B cell (primary cell): ENCODE measurements at regions not wholly inside any gene's neighbourhood (a gene's known extent, or its start where the extent isn't known, plus 50 kb on each side); places are given as distances from the start of the nearest gene placed in this dataset.

Source experiments
- ATAC-seq: fragments of 200-7000 bp; cut with Tn5 transposase; one replicate; pipeline ENCODE4 v1.10.0; 2021; ENCODE audit warnings: low read depth, mild to moderate bottlenecking, moderate number of reproducible peaks, moderate library complexity
- CTCF ChIA-PET: fragments of 350-600 bp; sonication (Branson Sonifier 250); formaldehyde crosslinking; loops from one replicate; lab custom pipeline; 2021; ENCODE audit warnings: antibody characterized with exemption, inconsistent platforms; lab: Charles Lee
- POLR2A ChIA-PET: fragments of 350-600 bp; sonication (Branson Sonifier 250); formaldehyde crosslinking; loops from one replicate; lab custom pipeline; 2021; ENCODE audit warnings: antibody characterized with exemption; lab: Charles Lee
- DNase-seq: peaks from one replicate; pipeline ENCODE4 v3.0.0; 2013
- H2AFZ ChIP-seq: 2 replicates; pipeline ENCODE4 v1.6.1; 2012; ENCODE audit warnings: mild to moderate bottlenecking, low read depth, low read length; ENCODE audit not compliant: insufficient read depth, poor library complexity, severe bottlenecking
- H3K27ac ChIP-seq, 2 donors: 1 replicate in 1 of 2; 2 replicates in 1 of 2; pipeline ENCODE4 v1.5.1; 2012 to 2013; ENCODE audit warnings: low read length in 2 of 2, mild to moderate bottlenecking in 2 of 2, moderate library complexity in 1 of 2
- H3K27me3 ChIP-seq, 4 experiments: fragments of 200-600 bp in 1 of 4; sonication (generic) in 1 of 4; replicated peaks in 1 of 4; 1 replicate in 2 of 4; 2 replicates in 2 of 4; pipeline versions ENCODE4 v1.6.1 to v1.7.0; 2013 to 2016; ENCODE audit warnings: low read length in 3 of 4, mild to moderate bottlenecking in 2 of 4, mixed read lengths in 1 of 4, moderate library complexity in 1 of 4; ENCODE audit not compliant: insufficient read depth in 4 of 4, control insufficient read depth in 3 of 4; ENCODE audit errors: control extremely low read depth in 1 of 4
- H3K36me3 ChIP-seq, 2 experiments: replicated peaks in 1 of 2; 1 replicate in 1 of 2; 2 replicates in 1 of 2; pipeline versions ENCODE4 v1.6.1 to v1.7.1; 2013; ENCODE audit warnings: low read length in 1 of 2; ENCODE audit not compliant: insufficient read depth in 2 of 2, control insufficient read depth in 1 of 2; ENCODE audit errors: control extremely low read depth in 1 of 2, extremely low read depth in 1 of 2
- H3K4me1 ChIP-seq, 2 donors: fragments of 200-600 bp in 1 of 2; sonication (generic) in 1 of 2; 1 replicate in 1 of 2; 2 replicates in 1 of 2; pipeline versions ENCODE4 v1.5.1 to v1.6.1; 2013 to 2017; ENCODE audit warnings: low read length in 2 of 2; ENCODE audit not compliant: control insufficient read depth in 2 of 2, insufficient read depth in 2 of 2
- H3K4me2 ChIP-seq: replicated peaks from 2 replicates; pipeline ENCODE3; 2012; ENCODE audit warnings: mild to moderate bottlenecking, low read depth, low read length; ENCODE audit not compliant: poor library complexity, severe bottlenecking
- H3K4me3 ChIP-seq, 5 experiments: fragments of 200-600 bp in 1 of 5; sonication (generic) in 1 of 5; 1 replicate in 3 of 5; 2 replicates in 2 of 5; pipeline versions ENCODE4 v1.5.1 to v1.7.0; 2011 to 2016; ENCODE audit warnings: low read length in 4 of 5, mild to moderate bottlenecking in 4 of 5, low read depth in 2 of 5, control low read depth in 1 of 5, moderate library complexity in 1 of 5; ENCODE audit not compliant: insufficient read depth in 1 of 5; ENCODE audit errors: control extremely low read depth in 1 of 5, extremely low read depth in 1 of 5
- H3K79me2 ChIP-seq: fragments of 200-600 bp; sonication (generic); one replicate; pipeline ENCODE4 v1.6.0; 2016; ENCODE audit warnings: low read length; ENCODE audit not compliant: control insufficient read depth, insufficient read depth
- H3K9ac ChIP-seq: fragments of 200-600 bp; sonication (generic); 2 replicates; pipeline ENCODE4 v1.6.1; 2017; ENCODE audit warnings: mild to moderate bottlenecking, low read length, moderate library complexity
- H3K9me3 ChIP-seq, 3 donors: one replicate each; pipeline versions ENCODE4 v1.6.1 to v1.7.1; 2013; ENCODE audit warnings: low read length in 2 of 3; ENCODE audit not compliant: control insufficient read depth in 2 of 3, insufficient read depth in 1 of 3; ENCODE audit errors: control extremely low read depth in 1 of 3
- H4K20me1 ChIP-seq: 2 replicates; pipeline ENCODE4 v1.6.0; 2012; ENCODE audit warnings: mild to moderate bottlenecking, low read length; ENCODE audit not compliant: insufficient read depth, control insufficient read depth, poor library complexity, severe bottlenecking
- H3K27ac Mint-ChIP-seq: one replicate; pipeline ENCODE4 v1.8.0; 2021; ENCODE audit warnings: mixed read lengths
- H3K27me3 Mint-ChIP-seq: one replicate; pipeline ENCODE4 v1.8.0; 2021; ENCODE audit warnings: mixed read lengths
- H3K4me1 Mint-ChIP-seq: one replicate; pipeline ENCODE4 v1.8.0; 2021; ENCODE audit warnings: mixed read lengths
- H3K4me3 Mint-ChIP-seq: one replicate; pipeline ENCODE4 v1.8.0; 2021; ENCODE audit warnings: mixed read lengths
- H3K9me3 Mint-ChIP-seq: one replicate; pipeline ENCODE4 v1.8.0; 2022; ENCODE audit warnings: mixed read lengths; ENCODE audit not compliant: insufficient read depth
- EZH2 ChIP-seq: IDR thresholded peaks from 2 replicates; pipeline ENCODE4 v1.6.1; 2012; ENCODE audit warnings: borderline replicate concordance, low read depth, mild to moderate bottlenecking, moderate library complexity, low read length; ENCODE audit not compliant: insufficient read depth, poor library complexity, severe bottlenecking
- WGBS: methylation state at CpG from one replicate; pipeline ENCODE4 v1.1.5; 2013; ENCODE audit warnings: missing lambda C conversion rate; ENCODE audit not compliant: insufficient coverage; 5-methylcytosine and 5-hydroxymethylcytosine counted together
- intact Hi-C: fragments of 100-400 bp; cut with micrococcal nuclease; formaldehyde crosslinking; loops from one replicate; pipeline ENCODE4 v1.10.0; 2022
- TF ChIP-seq, protein P1 (sequence below): fragments of 200-600 bp; IDR thresholded peaks from one replicate; pipeline ENCODE4 v1.8.0; 2022; ENCODE audit warnings: antibody characterized with exemption, mild to moderate bottlenecking

- Histone ChIP-seq H2AFZ (no peak overlapping the region), H3K4me3 (no peak overlapping the region), H3K79me2 (no peaks in the 10 kb centered on the region), H3K9ac (no peak overlapping the region), H3K27me3 (no peaks in the 10 kb centered on the region), H3K36me3 (no peaks in the 10 kb centered on the region), H3K4me1 (no peaks in the 10 kb centered on the region), H3K27ac (no peak overlapping the region), H4K20me1 (no peaks in the 10 kb centered on the region), H3K9me3 (no peaks in the 10 kb centered on the region), H3K4me2 (no peak overlapping the region)
- Mint-ChIP-seq H3K4me3 (no peak overlapping the region), H3K4me1 (no peaks in the 10 kb centered on the region), H3K9me3 (no peaks in the 10 kb centered on the region), H3K27ac (no peak overlapping the region), H3K27me3 (no peaks in the 10 kb centered on the region)
- DNase-seq (no peak), ATAC-seq (no peak)
- WGBS: 62% methylated on average over 3 of the region's 4 CpGs
- TF ChIP-seq, protein P1, sequence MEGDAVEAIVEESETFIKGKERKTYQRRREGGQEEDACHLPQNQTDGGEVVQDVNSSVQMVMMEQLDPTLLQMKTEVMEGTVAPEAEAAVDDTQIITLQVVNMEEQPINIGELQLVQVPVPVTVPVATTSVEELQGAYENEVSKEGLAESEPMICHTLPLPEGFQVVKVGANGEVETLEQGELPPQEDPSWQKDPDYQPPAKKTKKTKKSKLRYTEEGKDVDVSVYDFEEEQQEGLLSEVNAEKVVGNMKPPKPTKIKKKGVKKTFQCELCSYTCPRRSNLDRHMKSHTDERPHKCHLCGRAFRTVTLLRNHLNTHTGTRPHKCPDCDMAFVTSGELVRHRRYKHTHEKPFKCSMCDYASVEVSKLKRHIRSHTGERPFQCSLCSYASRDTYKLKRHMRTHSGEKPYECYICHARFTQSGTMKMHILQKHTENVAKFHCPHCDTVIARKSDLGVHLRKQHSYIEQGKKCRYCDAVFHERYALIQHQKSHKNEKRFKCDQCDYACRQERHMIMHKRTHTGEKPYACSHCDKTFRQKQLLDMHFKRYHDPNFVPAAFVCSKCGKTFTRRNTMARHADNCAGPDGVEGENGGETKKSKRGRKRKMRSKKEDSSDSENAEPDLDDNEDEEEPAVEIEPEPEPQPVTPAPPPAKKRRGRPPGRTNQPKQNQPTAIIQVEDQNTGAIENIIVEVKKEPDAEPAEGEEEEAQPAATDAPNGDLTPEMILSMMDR: no peak
- TF ChIP-seq EZH2: no peak
- POLR2A ChIA-PET: no interaction called here
- intact Hi-C loops: no loop called here
- CTCF ChIA-PET: interaction anchor here (0.6 kb wide), 1 partner anchor 10 kb away, joined by 4 read pairs; no protein-coding TSS in a partner anchor
Measured at GRCh38 chr3:29141197-29141917, 139.5 kb upstream of the RBMS3 start.

DNA sequence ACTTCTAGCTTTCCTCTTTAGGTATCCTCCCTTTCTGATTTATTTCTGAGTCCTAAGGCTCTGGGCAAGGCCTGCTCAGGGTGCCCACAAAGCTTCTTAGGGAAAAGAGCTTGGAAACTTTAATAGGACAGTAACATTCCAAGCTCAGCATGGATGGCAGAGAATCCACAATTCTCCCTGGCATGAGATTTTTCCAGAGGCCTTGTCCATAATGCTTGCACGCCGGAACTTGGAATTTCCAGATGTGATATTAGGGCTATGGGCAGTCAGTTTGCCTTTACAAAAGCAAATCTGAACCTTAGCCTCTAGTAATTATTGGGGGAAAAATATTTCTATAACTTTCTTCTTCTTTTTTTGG lies 139.0 kb upstream of the RBMS3 start:
- TF ChIP-seq EZH2: no peak
- TF ChIP-seq, protein P1: no peak
- WGBS: no CpG with 5 or more reads among the region's 2 CpGs
- H2AFZ ChIP-seq: no peak overlapping the region
- H3K9me3 ChIP-seq: no peaks in the 10 kb centered on the region
- H3K4me3 Mint-ChIP-seq: no peak overlapping the region
- no peaks in the 10 kb centered on the region for H3K79me2 ChIP-seq
- DNase-seq (no peak), ATAC-seq (no peak)
- no peak overlapping the region for H3K4me3 ChIP-seq
- intact Hi-C loops: no loop called here
- no peak overlapping the region for H3K4me2 ChIP-seq
- H3K9ac ChIP-seq: no peak overlapping the region
- POLR2A ChIA-PET: no interaction called here
- H3K27ac Mint-ChIP-seq: no peak overlapping the region
- no peaks in the 10 kb centered on the region for H3K36me3 ChIP-seq
- CTCF ChIA-PET: interaction anchor here (0.6 kb wide), 1 partner anchor 10 kb away, joined by 4 read pairs; no protein-coding TSS in a partner anchor
- no peaks in the 10 kb centered on the region for H3K27me3 Mint-ChIP-seq
- no peaks in the 10 kb centered on the region for H4K20me1 ChIP-seq
- no peaks in the 10 kb centered on the region for H3K27me3 ChIP-seq
- H3K9me3 Mint-ChIP-seq: no peaks in the 10 kb centered on the region
- H3K4me1 ChIP-seq: no peaks in the 10 kb centered on the region
- H3K27ac ChIP-seq: no peak overlapping the region
- H3K4me1 Mint-ChIP-seq: no peaks in the 10 kb centered on the region
